SK-N-MC (cell line): ENCODE measurements at regions not wholly inside any gene's neighbourhood (a gene's known extent, or its start where the extent isn't known, plus 50 kb on each side); places are given as distances from the start of the nearest gene placed in this dataset.

Source experiments
- EZH2 ChIP-seq: fragments of 200-600 bp; sonication (generic); IDR thresholded peaks from one replicate; pipeline ENCODE4 v1.6.1; 2017; ENCODE audit warnings: antibody characterized with exemption
- POLR2AphosphoS5 ChIP-seq: IDR thresholded peaks from 2 replicates; pipeline ENCODE4 v1.6.1; 2012; ENCODE audit warnings: mild to moderate bottlenecking, low read depth, low read length, borderline replicate concordance

DNA sequence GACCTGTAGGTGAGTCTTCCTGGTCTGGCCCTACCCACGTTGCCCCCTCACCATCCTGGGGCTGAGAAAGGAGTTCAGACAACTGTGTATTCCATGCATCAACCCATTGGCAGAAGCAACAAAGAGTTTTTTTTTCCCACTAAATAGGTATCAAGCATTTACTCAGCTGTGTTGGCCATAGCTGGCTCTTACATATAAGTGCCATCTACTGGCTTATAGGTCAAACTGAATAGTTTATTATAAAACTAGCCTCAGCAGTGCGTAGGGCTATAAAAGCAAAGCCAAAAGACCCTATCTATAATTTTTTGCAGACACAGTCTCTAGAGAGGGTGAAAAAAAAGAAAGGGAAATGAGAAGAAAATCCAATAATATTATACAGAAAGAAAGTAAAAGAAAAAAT, 765.2 kb upstream of the MGAT4C start:
- TF ChIP-seq POLR2AphosphoS5 (no peak), EZH2 (no peak)
